AG09309 (cell line): ENCODE measurements at regions not wholly inside any gene's neighbourhood (a gene's known extent, or its start where the extent isn't known, plus 50 kb on each side); places are given as distances from the start of the nearest gene placed in this dataset.

Experiments
- DNase-seq: peaks from one replicate; pipeline ENCODE4 v3.0.0-alpha.2; 2010; ENCODE audit warnings: low read depth
- H3K4me3 ChIP-seq: 2 replicates; pipeline ENCODE4 v1.5.1; 2011; ENCODE audit warnings: mild to moderate bottlenecking, low read depth, low read length, moderate library complexity; ENCODE audit not compliant: control insufficient read depth
- TF ChIP-seq, protein P1 (sequence below): IDR thresholded peaks from 2 replicates; pipeline ENCODE4 v1.5.1; 2011; ENCODE audit warnings: mild to moderate bottlenecking, low read depth, low read length, inconsistent platforms; ENCODE audit not compliant: insufficient read depth, control insufficient read depth; ENCODE audit errors: missing control alignments

DNA sequence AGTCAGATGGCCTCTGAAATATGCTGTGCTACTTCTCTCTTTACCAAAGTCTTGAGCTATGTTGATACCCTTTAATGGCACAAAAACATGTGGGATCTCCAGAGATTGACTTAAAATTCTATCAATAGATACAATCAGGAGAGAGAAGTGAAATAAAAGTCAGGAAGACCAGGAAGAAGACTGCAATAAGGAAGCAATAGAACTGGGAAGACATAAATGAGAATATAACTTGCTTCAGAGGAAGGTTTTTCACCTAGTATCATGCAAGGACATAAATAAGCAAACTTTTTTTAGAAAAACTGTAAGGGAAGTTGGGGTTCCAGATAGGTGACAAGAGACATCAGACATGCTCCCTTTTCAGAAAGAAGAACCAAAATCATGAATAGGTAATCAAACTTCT, 227.3 kb downstream of the XPNPEP1 start:
- no peak overlapping the region for H3K4me3 ChIP-seq
- no peak for DNase-seq
- TF ChIP-seq, protein P1, sequence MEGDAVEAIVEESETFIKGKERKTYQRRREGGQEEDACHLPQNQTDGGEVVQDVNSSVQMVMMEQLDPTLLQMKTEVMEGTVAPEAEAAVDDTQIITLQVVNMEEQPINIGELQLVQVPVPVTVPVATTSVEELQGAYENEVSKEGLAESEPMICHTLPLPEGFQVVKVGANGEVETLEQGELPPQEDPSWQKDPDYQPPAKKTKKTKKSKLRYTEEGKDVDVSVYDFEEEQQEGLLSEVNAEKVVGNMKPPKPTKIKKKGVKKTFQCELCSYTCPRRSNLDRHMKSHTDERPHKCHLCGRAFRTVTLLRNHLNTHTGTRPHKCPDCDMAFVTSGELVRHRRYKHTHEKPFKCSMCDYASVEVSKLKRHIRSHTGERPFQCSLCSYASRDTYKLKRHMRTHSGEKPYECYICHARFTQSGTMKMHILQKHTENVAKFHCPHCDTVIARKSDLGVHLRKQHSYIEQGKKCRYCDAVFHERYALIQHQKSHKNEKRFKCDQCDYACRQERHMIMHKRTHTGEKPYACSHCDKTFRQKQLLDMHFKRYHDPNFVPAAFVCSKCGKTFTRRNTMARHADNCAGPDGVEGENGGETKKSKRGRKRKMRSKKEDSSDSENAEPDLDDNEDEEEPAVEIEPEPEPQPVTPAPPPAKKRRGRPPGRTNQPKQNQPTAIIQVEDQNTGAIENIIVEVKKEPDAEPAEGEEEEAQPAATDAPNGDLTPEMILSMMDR = no peak

DNA sequence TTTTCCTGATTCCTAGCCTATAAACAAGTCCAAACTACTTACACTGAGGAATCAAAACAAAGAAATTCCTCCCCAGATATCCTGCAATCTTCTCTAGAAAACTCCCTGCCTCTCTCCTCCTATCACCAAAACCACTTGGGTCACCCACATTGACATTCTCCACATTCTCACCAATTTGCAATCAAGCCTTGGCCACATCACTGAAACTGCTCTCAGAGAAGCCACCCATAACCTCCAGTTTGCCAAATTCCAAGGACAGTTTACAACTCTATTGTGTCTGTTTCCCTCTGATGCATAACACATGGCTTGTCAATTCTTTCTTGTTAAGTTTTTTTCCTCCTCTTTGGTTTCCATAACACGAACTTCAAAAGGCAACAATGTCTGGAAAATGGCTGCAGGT, 233.5 kb downstream of the XPNPEP1 start:
- H3K4me3 ChIP-seq = no peak overlapping the region
- TF ChIP-seq, protein P1 = no peak
- no peak for DNase-seq

DNA sequence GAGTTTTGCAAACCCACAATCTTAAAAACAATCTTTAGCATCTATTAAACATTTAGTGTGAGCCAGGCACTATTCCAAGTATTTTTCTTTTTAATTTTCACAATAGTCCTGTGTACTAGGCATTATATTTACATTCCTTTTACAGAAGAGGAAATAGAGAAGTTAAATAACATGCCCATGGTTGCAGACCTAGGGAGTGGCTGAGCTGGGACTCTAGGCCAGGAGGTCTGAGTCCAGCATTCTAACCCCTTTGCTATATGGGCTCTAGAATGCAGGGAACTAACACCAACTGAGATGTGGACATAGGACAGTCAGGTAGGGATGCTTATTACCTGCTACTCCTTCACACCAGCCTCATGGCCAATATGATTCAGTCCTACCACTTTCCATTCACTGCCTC, 243.8 kb downstream of the XPNPEP1 start:
- TF ChIP-seq, protein P1 = no peak
- H3K4me3 ChIP-seq = no peak overlapping the region

DNA sequence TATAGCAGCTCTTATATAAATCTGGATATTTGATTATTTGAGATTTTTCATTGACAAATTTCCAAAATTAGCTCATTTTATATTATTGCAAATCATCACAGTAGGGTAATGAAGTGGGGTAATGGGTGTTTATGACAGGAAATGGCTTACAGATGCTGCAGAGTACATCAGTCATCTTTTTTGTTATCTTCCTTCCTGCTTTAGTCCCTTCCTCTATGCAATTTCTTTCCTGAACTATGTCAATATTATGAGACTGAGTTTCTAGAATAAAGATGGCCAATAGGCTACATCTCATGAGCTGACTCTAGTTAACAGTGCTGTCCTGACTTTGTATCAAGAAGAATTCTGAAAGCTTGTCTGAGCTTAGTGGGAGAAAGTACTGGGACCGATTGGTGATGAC, 244.5 kb downstream of the XPNPEP1 start:
- TF ChIP-seq, protein P1 = no peak
- no peak overlapping the region for H3K4me3 ChIP-seq
- DNase-seq = no peak

More for the DNA sequence above, 243.8 kb downstream of the XPNPEP1 start:
- no peak for DNase-seq

DNA sequence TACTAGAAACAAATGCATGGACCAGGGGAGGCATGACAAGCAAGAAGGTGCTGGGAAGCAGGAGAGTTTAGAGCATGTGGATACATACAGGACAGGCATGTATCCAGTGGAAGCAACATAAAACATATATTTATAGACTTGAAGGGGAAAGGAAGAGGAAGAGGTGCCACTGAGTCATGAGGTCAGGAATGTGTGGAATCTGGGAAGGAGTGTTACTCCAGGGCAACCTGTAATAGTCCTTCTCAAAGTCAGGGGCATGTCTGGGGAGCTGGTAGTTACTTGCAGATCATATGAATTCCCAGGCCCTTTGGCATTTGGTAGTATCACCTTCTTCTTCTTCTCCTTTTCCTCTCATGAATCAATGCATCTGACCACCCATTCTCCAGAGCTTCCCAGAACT, 246.6 kb downstream of the XPNPEP1 start:
- TF ChIP-seq, protein P1 = no peak
- no peak overlapping the region for H3K4me3 ChIP-seq
- DNase-seq = no peak

DNA sequence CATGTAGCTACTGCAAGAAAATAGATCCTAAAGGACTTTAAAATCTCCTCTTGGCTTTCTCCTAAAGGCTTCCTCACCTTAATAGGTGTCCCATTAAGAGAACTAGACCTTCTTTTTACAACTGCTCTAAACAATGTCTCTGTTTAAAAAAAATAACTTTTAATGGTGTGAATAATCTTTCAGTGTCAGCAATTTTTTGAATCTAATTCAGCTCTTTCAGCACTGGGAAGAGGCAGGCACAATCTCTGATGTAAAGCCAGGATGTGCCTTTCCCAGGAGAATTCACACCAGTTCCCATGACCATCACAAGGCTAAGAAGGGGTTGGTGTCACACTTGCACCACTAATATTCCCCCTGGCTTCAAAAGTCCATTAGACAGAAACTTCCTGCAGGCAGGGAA, 254.6 kb downstream of the XPNPEP1 start:
- TF ChIP-seq, protein P1 = no peak

DNA sequence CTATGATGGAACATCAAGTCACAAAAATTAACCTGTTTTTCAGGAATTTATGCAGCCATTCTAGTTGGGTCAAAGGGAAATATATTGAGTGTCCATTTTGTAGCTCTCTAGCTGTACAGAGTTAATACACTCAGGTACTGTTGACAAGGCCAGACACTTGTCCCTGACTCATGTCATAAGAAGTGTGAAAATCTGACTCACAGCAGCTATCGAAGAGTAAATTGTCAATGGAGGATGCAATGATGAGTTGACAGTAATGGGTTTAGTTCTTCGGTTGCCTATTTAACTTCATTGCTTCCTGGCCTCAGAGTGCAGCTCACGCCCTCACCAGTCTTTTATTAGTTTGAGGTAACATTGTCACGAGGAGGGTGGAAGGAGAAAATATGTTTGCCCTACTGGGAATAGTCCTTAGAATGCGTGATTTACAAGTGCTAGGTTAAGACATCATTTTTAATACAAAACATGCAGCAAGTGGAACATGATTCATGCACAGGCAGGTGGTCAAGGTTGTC, 255.1 kb downstream of the XPNPEP1 start:
- DNase-seq = no peak
- H3K4me3 ChIP-seq = no peak overlapping the region
- TF ChIP-seq, protein P1 = no peak

More for the DNA sequence above, 254.6 kb downstream of the XPNPEP1 start:
- DNase-seq = no peak
- no peak overlapping the region for H3K4me3 ChIP-seq
